SH-SY5Y (cell line): ENCODE measurements at regions not wholly inside any gene's neighbourhood (a gene's known extent, or its start where the extent isn't known, plus 50 kb on each side); places are given as distances from the start of the nearest gene placed in this dataset.

Source experiments
- GATA2 ChIP-seq: IDR thresholded peaks from 2 replicates; pipeline ENCODE4 v1.6.1; 2011; ENCODE audit warnings: mild to moderate bottlenecking, low read depth, low read length
- GATA3 ChIP-seq: IDR thresholded peaks from 2 replicates; pipeline ENCODE4 v1.6.1; 2011; ENCODE audit warnings: low read depth, mild to moderate bottlenecking, low read length, moderate library complexity

DNA sequence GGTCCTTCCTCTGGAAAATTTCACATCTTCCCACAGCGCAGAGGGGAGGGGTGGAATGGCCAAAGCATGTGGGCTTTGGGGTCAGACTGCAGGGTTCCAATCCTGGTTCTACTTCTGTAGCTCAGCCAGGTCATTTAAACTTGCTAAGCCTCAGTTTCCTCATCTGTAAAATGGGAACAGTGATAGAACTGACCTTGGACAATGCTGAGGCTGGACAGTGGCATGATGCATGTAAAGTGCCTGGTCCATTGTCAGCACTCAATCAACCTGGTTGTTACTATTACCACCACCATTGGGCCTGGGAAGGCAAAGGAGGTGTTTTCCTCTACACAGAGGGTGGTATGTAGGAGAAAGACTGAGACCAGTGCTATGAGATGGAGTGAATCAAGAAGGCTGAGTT lies 162.8 kb downstream of the VRK1 start:
- no peak for TF ChIP-seq GATA2
- no peak for TF ChIP-seq GATA3
